ENCODE measurements at regions not wholly inside any gene's neighbourhood (a gene's known extent, or its start where the extent isn't known, plus 50 kb on each side); places are given as distances from the start of the nearest gene placed in this dataset.

DNA sequence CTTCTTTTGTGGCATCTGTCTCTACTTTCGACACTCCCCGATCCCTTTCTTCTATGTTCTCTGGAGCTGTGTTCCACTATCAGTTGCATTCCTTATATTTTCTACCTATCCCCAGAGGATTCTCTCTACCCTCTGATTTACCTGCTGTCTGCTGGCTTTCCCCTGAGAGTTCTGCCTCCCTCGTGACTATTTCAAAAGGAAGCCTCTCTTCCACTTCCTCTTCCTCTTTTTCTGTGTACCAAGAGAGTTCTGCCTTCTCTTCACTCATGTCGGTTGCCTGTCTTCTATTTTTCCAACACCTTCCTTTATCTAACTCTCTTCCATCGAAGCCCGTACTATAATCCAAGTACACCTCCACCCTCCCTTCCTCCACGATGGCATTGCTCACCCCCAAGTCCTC lies 631.7 kb downstream of the SMARCA1 start:
- TF ChIP-seq, protein P1, sequence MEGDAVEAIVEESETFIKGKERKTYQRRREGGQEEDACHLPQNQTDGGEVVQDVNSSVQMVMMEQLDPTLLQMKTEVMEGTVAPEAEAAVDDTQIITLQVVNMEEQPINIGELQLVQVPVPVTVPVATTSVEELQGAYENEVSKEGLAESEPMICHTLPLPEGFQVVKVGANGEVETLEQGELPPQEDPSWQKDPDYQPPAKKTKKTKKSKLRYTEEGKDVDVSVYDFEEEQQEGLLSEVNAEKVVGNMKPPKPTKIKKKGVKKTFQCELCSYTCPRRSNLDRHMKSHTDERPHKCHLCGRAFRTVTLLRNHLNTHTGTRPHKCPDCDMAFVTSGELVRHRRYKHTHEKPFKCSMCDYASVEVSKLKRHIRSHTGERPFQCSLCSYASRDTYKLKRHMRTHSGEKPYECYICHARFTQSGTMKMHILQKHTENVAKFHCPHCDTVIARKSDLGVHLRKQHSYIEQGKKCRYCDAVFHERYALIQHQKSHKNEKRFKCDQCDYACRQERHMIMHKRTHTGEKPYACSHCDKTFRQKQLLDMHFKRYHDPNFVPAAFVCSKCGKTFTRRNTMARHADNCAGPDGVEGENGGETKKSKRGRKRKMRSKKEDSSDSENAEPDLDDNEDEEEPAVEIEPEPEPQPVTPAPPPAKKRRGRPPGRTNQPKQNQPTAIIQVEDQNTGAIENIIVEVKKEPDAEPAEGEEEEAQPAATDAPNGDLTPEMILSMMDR (IDR thresholded peaks at IDR 0.05): no peak
- no peak for TF ChIP-seq POLR2A (IDR thresholded peaks at IDR 0.05)

Measured in Peyer's patch (tissue), 4 donors.